ENCODE measurements at regions not wholly inside any gene's neighbourhood (a gene's known extent, or its start where the extent isn't known, plus 50 kb on each side); places are given as distances from the start of the nearest gene placed in this dataset.
"Not testable (repeated sequence)": the region's sequence is repeated elsewhere in the genome, so short reads cannot be mapped to it uniquely, and the experiment has no call there.

- DNase-seq: no peak
Measured at GRCh38 chr9:26789959-26790358, 102.6 kb downstream of the CAAP1 start.

GRCh38 chr9:26786564-26786963 lies 106.0 kb downstream of the CAAP1 start:
- no peak for DNase-seq

GRCh38 chr9:26782899-26783298 lies 109.7 kb downstream of the CAAP1 start:
- no peak for DNase-seq

GRCh38 chr9:26781906-26782305 lies 110.7 kb downstream of the CAAP1 start:
- DNase-seq: no peak

GRCh38 chr9:26780307-26780706 lies 112.3 kb downstream of the CAAP1 start:
- not testable (repeated sequence) for DNase-seq

- DNase-seq: no peak
Measured at GRCh38 chr9:26779062-26779461, 113.5 kb downstream of the CAAP1 start.

GRCh38 chr9:26775391-26775790 lies 117.2 kb downstream of the CAAP1 start:
- no peak for DNase-seq

GRCh38 chr9:26773056-26773455 lies 119.5 kb downstream of the CAAP1 start:
- no peak for DNase-seq

GRCh38 chr9:26770821-26771220 lies 121.8 kb downstream of the CAAP1 start:
- no peak for DNase-seq

- DNase-seq: no peak
Measured at GRCh38 chr9:26768145-26768544, 124.5 kb downstream of the CAAP1 start.

GRCh38 chr9:26760675-26761074 lies 131.9 kb downstream of the CAAP1 start:
- no peak for DNase-seq

- no peak for DNase-seq
Measured at GRCh38 chr9:26758655-26759054, 133.9 kb downstream of the CAAP1 start.

- DNase-seq: no peak
Measured at GRCh38 chr9:26756881-26757280, 135.7 kb downstream of the CAAP1 start.

- DNase-seq: no peak
Measured at GRCh38 chr9:26755476-26755875, 137.1 kb downstream of the CAAP1 start.

- DNase-seq: no peak
Measured at GRCh38 chr9:26754509-26755164, 138.0 kb downstream of the CAAP1 start.

GRCh38 chr9:26753971-26754370 lies 138.6 kb downstream of the CAAP1 start:
- no peak for DNase-seq

- DNase-seq: no peak
Measured at GRCh38 chr9:26750162-26750561, 142.4 kb downstream of the CAAP1 start.

- no peak for DNase-seq
Measured at GRCh38 chr9:26748449-26749058, 144.0 kb downstream of the CAAP1 start.

- DNase-seq: no peak
Measured at GRCh38 chr9:26747611-26748010, 145.0 kb downstream of the CAAP1 start.

GRCh38 chr9:26746357-26747072 lies 146.1 kb downstream of the CAAP1 start:
- no peak for DNase-seq

- DNase-seq: no peak
Measured at GRCh38 chr9:26745111-26745510, 147.5 kb downstream of the CAAP1 start.

GRCh38 chr9:26744191-26744965 lies 148.2 kb downstream of the CAAP1 start:
- peak; percentile 10 for DNase-seq

All from muscle of arm (tissue), 1 donor.